Astrocyte (in vitro differentiated cells and primary cell): ENCODE measurements at regions not wholly inside any gene's neighbourhood (a gene's known extent, or its start where the extent isn't known, plus 50 kb on each side); places are given as distances from the start of the nearest gene placed in this dataset.

ENCODE experiments used
- EZH2 ChIP-seq: IDR thresholded peaks from 2 replicates; pipeline ENCODE4 v1.6.1; 2012; ENCODE audit warnings: mild to moderate bottlenecking, low read length, inconsistent platforms; ENCODE audit not compliant: insufficient read depth
- TF ChIP-seq, protein P1 (sequence below): IDR thresholded peaks from 2 replicates; pipeline ENCODE4 v1.5.1; 2011; ENCODE audit warnings: low read depth, mild to moderate bottlenecking, inconsistent platforms, low read length, moderate library complexity; ENCODE audit not compliant: insufficient read depth

GRCh38 chr18:60153376-60153775 lies 219.2 kb downstream of the MC4R start:
- TF ChIP-seq, protein P1, sequence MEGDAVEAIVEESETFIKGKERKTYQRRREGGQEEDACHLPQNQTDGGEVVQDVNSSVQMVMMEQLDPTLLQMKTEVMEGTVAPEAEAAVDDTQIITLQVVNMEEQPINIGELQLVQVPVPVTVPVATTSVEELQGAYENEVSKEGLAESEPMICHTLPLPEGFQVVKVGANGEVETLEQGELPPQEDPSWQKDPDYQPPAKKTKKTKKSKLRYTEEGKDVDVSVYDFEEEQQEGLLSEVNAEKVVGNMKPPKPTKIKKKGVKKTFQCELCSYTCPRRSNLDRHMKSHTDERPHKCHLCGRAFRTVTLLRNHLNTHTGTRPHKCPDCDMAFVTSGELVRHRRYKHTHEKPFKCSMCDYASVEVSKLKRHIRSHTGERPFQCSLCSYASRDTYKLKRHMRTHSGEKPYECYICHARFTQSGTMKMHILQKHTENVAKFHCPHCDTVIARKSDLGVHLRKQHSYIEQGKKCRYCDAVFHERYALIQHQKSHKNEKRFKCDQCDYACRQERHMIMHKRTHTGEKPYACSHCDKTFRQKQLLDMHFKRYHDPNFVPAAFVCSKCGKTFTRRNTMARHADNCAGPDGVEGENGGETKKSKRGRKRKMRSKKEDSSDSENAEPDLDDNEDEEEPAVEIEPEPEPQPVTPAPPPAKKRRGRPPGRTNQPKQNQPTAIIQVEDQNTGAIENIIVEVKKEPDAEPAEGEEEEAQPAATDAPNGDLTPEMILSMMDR = no peak
- TF ChIP-seq EZH2 = no peak
